GM10266 (cell line): ENCODE measurements at regions not wholly inside any gene's neighbourhood (a gene's known extent, or its start where the extent isn't known, plus 50 kb on each side); places are given as distances from the start of the nearest gene placed in this dataset.

ENCODE experiments used
- DNase-seq: peaks from one replicate; pipeline ENCODE4 v3.0.0; 2012; ENCODE audit errors: extremely low spot score
- TF ChIP-seq, protein P1 (sequence below): IDR thresholded peaks from 2 replicates; pipeline ENCODE4 v1.5.1; 2012; ENCODE audit warnings: mild to moderate bottlenecking, low read depth; ENCODE audit not compliant: control insufficient read depth, insufficient read depth; ENCODE audit errors: missing control alignments

DNA sequence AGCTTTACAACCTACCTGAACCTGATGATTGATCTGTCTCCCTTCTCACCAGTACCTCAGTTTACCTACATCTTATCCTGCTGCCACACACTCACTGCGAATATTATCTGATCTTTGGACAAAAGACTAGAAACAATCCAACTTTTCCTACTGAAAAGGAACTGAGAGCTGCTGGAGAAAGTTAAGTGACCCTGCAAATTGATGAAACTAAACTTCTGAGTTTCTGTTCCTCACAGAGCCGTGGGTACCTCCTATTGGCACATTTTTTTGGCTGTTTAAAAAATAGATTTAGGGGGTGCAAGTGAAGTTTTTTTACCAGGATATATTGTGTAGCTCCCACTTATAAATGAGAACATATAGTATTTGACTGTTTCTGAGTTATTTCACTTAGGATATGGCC, 66.0 kb upstream of the STARD3NL start:
- DNase-seq, result no peak
- TF ChIP-seq, protein P1, sequence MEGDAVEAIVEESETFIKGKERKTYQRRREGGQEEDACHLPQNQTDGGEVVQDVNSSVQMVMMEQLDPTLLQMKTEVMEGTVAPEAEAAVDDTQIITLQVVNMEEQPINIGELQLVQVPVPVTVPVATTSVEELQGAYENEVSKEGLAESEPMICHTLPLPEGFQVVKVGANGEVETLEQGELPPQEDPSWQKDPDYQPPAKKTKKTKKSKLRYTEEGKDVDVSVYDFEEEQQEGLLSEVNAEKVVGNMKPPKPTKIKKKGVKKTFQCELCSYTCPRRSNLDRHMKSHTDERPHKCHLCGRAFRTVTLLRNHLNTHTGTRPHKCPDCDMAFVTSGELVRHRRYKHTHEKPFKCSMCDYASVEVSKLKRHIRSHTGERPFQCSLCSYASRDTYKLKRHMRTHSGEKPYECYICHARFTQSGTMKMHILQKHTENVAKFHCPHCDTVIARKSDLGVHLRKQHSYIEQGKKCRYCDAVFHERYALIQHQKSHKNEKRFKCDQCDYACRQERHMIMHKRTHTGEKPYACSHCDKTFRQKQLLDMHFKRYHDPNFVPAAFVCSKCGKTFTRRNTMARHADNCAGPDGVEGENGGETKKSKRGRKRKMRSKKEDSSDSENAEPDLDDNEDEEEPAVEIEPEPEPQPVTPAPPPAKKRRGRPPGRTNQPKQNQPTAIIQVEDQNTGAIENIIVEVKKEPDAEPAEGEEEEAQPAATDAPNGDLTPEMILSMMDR, result no peak

GRCh38 chr7:38120076-38120475, 58.0 kb upstream of the STARD3NL start:
- TF ChIP-seq, protein P1, result no peak
- no peak for DNase-seq

- no peak for DNase-seq
- TF ChIP-seq, protein P1, result no peak
Observed at GRCh38 chr7:38122501-38122900, 55.5 kb upstream of the STARD3NL start.

DNA sequence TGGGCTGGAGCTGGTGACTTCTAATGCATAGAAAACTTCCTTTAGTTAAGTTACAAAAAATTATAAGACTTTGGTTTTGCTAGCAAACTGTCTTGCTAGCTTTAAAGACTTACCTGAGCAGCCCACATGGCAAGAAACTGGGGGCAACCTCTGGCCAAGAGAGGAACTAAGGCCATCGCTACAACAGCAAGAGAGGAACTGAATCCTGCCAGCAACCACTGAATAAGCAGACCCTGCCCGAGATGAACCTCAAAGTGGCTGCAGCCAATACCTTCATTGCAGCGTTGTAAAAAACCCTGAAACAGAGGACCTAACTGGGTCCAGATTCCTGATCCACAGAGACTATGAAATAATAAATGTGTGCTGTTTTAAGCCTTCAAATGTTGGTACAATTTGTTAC, 54.6 kb upstream of the STARD3NL start:
- no peak for DNase-seq

DNA sequence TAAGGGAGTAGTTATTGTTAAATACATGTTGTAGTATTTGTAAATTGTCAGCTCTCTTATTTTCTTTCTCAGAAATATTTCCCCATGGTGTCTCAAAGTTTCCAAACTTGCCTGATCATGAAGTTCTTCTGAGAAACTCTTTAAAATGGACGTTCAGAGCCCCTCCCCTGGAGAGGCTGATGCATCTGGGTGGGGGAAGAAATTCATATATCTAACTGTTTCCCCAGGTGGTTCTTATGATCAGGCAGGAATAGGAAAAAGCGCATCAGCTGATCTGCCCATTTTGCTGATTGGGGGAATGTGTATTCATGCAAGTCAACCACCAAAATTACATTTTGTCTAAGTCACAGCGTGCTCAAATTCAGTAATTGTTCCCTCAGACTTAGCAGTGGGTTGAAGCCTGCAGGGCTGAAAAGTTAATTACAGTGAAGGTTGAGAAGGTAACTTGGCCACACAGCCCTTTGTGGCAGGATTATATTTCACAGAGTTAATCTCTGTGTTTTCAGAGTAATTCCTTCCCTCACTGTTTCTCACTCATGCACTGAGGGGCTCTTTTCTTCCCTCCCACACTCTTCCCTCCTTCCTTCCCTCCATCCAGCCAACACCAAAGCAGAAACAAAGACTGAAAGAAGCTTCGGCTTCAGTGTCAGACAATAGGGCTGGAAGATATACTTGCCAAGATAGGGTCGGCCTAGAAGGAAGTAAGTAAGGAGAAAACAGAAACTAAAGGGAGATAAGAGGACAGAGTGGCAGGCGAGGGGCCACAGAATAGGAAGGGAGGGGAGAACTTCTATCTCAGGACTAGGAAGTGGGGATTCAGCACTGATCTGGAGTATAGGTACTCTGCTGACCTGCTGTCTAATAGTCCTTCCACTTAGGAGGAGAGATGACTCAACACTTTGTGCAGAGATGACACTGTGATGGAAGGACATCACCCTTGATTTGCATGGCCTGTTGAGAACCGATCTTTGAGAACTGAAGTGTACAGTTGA, 50.5 kb upstream of the STARD3NL start:
- TF ChIP-seq, protein P1, result no peak

More for the DNA sequence above, 54.6 kb upstream of the STARD3NL start:
- TF ChIP-seq, protein P1, result no peak

More for the DNA sequence above, 50.5 kb upstream of the STARD3NL start:
- DNase-seq, result no peak
